ENCODE measurements at regions not wholly inside any gene's neighbourhood (a gene's known extent, or its start where the extent isn't known, plus 50 kb on each side); places are given as distances from the start of the nearest gene placed in this dataset.

DNA sequence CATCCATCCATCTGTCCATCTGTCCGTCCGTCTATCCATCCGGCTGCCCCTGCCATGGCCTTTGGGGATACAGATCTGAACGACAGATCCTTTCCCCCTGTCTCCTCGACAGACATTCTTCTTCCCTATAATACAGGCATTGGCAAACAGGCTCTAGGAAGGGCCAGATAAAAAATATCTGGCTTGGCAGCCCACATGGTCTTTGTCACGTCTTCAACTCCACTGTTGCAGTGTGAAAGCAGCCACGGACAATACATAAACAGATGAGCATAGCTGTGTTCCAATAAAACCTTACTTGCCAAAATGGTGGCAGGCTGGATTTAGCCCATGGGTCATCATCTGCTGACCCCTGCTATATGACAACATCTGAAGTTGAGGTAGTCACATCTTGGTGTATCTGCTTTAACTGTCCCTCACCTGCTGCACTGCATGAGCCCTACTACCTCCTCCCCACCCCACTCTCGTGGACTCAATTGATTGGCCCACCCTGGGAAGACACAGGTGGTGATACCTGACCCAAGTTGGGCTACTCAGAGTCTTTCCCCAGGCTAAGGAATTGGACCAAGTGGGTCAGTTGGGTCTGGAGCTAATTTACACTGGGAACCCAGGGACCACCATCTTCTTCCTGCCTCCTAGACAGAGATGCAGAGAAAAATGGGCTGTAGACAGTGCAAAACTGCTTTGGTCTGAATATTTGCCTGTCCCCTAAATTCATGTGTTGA lies 128.4 kb upstream of the SMAD3 start:
- Histone ChIP-seq H2AK5ac (ENCODE audit: low read length) (no peak overlapping the region), H3K4me3 (ENCODE audit: low read length) (no peak overlapping the region), H3K79me1 (ENCODE audit: low read length) (no peaks in the 10 kb centered on the region), H3K27ac (ENCODE audit: low read depth, low read length) (no peak overlapping the region), H3K9ac (ENCODE audit: low read length) (no peak overlapping the region), H3K79me2 (ENCODE audit: control insufficient read depth, insufficient read depth, low read length) (no peaks in the 10 kb centered on the region), H4K8ac (ENCODE audit: low read depth, low read length) (no peak overlapping the region), H3K4me2 (ENCODE audit: low read length) (no peak overlapping the region), H2BK15ac (replicated peaks; ENCODE audit: low read depth) (no peak overlapping the region), H2BK5ac (ENCODE audit: low read length) (no peak overlapping the region), H3K36me3 (ENCODE audit: control insufficient read depth, insufficient read depth, low read length) (no peaks in the 10 kb centered on the region), H2BK120ac (ENCODE audit: low read depth, low read length) (no peak overlapping the region), H3K23ac (ENCODE audit: low read length) (no peak overlapping the region), H4K5ac (ENCODE audit: low read length) (no peak overlapping the region), H3K4me1 (ENCODE audit: control insufficient read depth, low read depth, low read length) (peaks cover 6% of the 10 kb centered on the region), H3K4ac (ENCODE audit: low read depth, low read length) (no peak overlapping the region), H3K56ac (ENCODE audit: low read length) (no peak overlapping the region), H3K18ac (ENCODE audit: low read length) (no peak overlapping the region), H3K27me3 (ENCODE audit: insufficient read depth, low read length, poor library complexity) (no peaks in the 10 kb centered on the region)
- WGBS (ENCODE audit: extremely low coverage, insufficient coverage, low lambda C conversion rate) = no CpG with 5 or more reads among the region's 8 CpGs
- no peak for DNase-seq

GRCh38 chr15:66937588-66937987 lies 127.8 kb upstream of the SMAD3 start:
- Histone ChIP-seq H3K79me1 (ENCODE audit: low read length) (no peaks in the 10 kb centered on the region), H4K5ac (ENCODE audit: low read length) (no peak overlapping the region), H4K8ac (ENCODE audit: low read depth, low read length) (no peak overlapping the region), H3K79me2 (ENCODE audit: control insufficient read depth, insufficient read depth, low read length) (no peaks in the 10 kb centered on the region), H3K18ac (ENCODE audit: low read length) (no peak overlapping the region), H3K56ac (ENCODE audit: low read length) (no peak overlapping the region), H3K4me2 (ENCODE audit: low read length) (no peak overlapping the region), H2BK15ac (replicated peaks; ENCODE audit: low read depth) (no peak overlapping the region), H3K4me3 (ENCODE audit: low read length) (no peak overlapping the region), H3K9ac (ENCODE audit: low read length) (no peak overlapping the region), H3K27me3 (ENCODE audit: insufficient read depth, low read length, poor library complexity) (no peaks in the 10 kb centered on the region), H2BK5ac (ENCODE audit: low read length) (no peak overlapping the region), H3K4ac (ENCODE audit: low read depth, low read length) (no peak overlapping the region), H3K36me3 (ENCODE audit: control insufficient read depth, insufficient read depth, low read length) (no peaks in the 10 kb centered on the region), H2BK120ac (ENCODE audit: low read depth, low read length) (no peak overlapping the region), H3K27ac (ENCODE audit: low read depth, low read length) (no peak overlapping the region), H2AK5ac (ENCODE audit: low read length) (no peak overlapping the region), H3K4me1 (ENCODE audit: control insufficient read depth, low read depth, low read length) (peaks cover under 1% of the 10 kb centered on the region), H3K23ac (ENCODE audit: low read length) (no peak overlapping the region)
- WGBS (ENCODE audit: extremely low coverage, insufficient coverage, low lambda C conversion rate) = no CpG with 5 or more reads among the region's 3 CpGs
- DNase-seq = no peak

- H3K4me2 ChIP-seq (ENCODE audit: low read length) = no peak overlapping the region
- H3K27me3 ChIP-seq (ENCODE audit: insufficient read depth, low read length, poor library complexity) = no peaks in the 10 kb centered on the region
- no peaks in the 10 kb centered on the region for H3K79me1 ChIP-seq (ENCODE audit: low read length)
- no peaks in the 10 kb centered on the region for H3K79me2 ChIP-seq (ENCODE audit: control insufficient read depth, insufficient read depth, low read length)
- no peak overlapping the region for H2BK5ac ChIP-seq (ENCODE audit: low read length)
- H3K36me3 ChIP-seq (ENCODE audit: control insufficient read depth, insufficient read depth, low read length) = no peaks in the 10 kb centered on the region
- H4K8ac ChIP-seq (ENCODE audit: low read depth, low read length) = no peak overlapping the region
- no peak overlapping the region for H3K4me3 ChIP-seq (ENCODE audit: low read length)
- DNase-seq = no peak
- H3K56ac ChIP-seq (ENCODE audit: low read length) = no peak overlapping the region
- no peak overlapping the region for H2AK5ac ChIP-seq (ENCODE audit: low read length)
- H3K23ac ChIP-seq (ENCODE audit: low read length) = no peak overlapping the region
- H3K9ac ChIP-seq (ENCODE audit: low read length) = no peak overlapping the region
- no peak overlapping the region for H3K4ac ChIP-seq (ENCODE audit: low read depth, low read length)
- no peak overlapping the region for H2BK120ac ChIP-seq (ENCODE audit: low read depth, low read length)
- H2BK15ac ChIP-seq (replicated peaks; ENCODE audit: low read depth) = no peak overlapping the region
- H3K27ac ChIP-seq (ENCODE audit: low read depth, low read length) = no peak overlapping the region
- no peak overlapping the region for H4K5ac ChIP-seq (ENCODE audit: low read length)
- no CpG with 5 or more reads among the region's 3 CpGs for WGBS (ENCODE audit: extremely low coverage, insufficient coverage, low lambda C conversion rate)
- no peak overlapping the region for H3K18ac ChIP-seq (ENCODE audit: low read length)
- H3K4me1 ChIP-seq (ENCODE audit: control insufficient read depth, low read depth, low read length) = no peaks in the 10 kb centered on the region
Observed at GRCh38 chr15:66938114-66938830, 127.1 kb upstream of the SMAD3 start.

GRCh38 chr15:66939016-66939415 lies 126.4 kb upstream of the SMAD3 start:
- H3K56ac ChIP-seq (ENCODE audit: low read length) = no peak overlapping the region
- H3K27me3 ChIP-seq (ENCODE audit: insufficient read depth, low read length, poor library complexity) = no peaks in the 10 kb centered on the region
- H3K4me3 ChIP-seq (ENCODE audit: low read length) = no peak overlapping the region
- no peak overlapping the region for H3K27ac ChIP-seq (ENCODE audit: low read depth, low read length)
- no peak overlapping the region for H3K23ac ChIP-seq (ENCODE audit: low read length)
- no peaks in the 10 kb centered on the region for H3K36me3 ChIP-seq (ENCODE audit: control insufficient read depth, insufficient read depth, low read length)
- no peaks in the 10 kb centered on the region for H3K79me2 ChIP-seq (ENCODE audit: control insufficient read depth, insufficient read depth, low read length)
- DNase-seq = no peak
- no peak overlapping the region for H2BK15ac ChIP-seq (replicated peaks; ENCODE audit: low read depth)
- no peak overlapping the region for H3K4me2 ChIP-seq (ENCODE audit: low read length)
- no peak overlapping the region for H2BK120ac ChIP-seq (ENCODE audit: low read depth, low read length)
- no peaks in the 10 kb centered on the region for H3K4me1 ChIP-seq (ENCODE audit: control insufficient read depth, low read depth, low read length)
- H4K8ac ChIP-seq (ENCODE audit: low read depth, low read length) = no peak overlapping the region
- no peak overlapping the region for H3K18ac ChIP-seq (ENCODE audit: low read length)
- no peak overlapping the region for H2AK5ac ChIP-seq (ENCODE audit: low read length)
- no peak overlapping the region for H3K4ac ChIP-seq (ENCODE audit: low read depth, low read length)
- H2BK5ac ChIP-seq (ENCODE audit: low read length) = no peak overlapping the region
- H3K9ac ChIP-seq (ENCODE audit: low read length) = no peak overlapping the region
- no peaks in the 10 kb centered on the region for H3K79me1 ChIP-seq (ENCODE audit: low read length)
- whole genome bisulfite sequencing (ENCODE audit: extremely low coverage, insufficient coverage, low lambda C conversion rate) = no CpG with 5 or more reads among the region's 3 CpGs
- H4K5ac ChIP-seq (ENCODE audit: low read length) = no peak overlapping the region

- Histone ChIP-seq H3K36me3 (ENCODE audit: control insufficient read depth, insufficient read depth, low read length) (no peaks in the 10 kb centered on the region), H3K18ac (ENCODE audit: low read length) (no peak overlapping the region), H2BK120ac (ENCODE audit: low read depth, low read length) (no peak overlapping the region), H3K23ac (ENCODE audit: low read length) (no peak overlapping the region), H3K4me2 (ENCODE audit: low read length) (no peak overlapping the region), H3K79me2 (ENCODE audit: control insufficient read depth, insufficient read depth, low read length) (no peaks in the 10 kb centered on the region), H4K8ac (ENCODE audit: low read depth, low read length) (no peak overlapping the region), H4K5ac (ENCODE audit: low read length) (no peak overlapping the region), H3K27me3 (ENCODE audit: insufficient read depth, low read length, poor library complexity) (no peaks in the 10 kb centered on the region), H3K9ac (ENCODE audit: low read length) (no peak overlapping the region), H3K4me3 (ENCODE audit: low read length) (no peak overlapping the region), H3K4ac (ENCODE audit: low read depth, low read length) (no peak overlapping the region), H3K27ac (ENCODE audit: low read depth, low read length) (no peak overlapping the region), H3K56ac (ENCODE audit: low read length) (no peak overlapping the region), H2AK5ac (ENCODE audit: low read length) (no peak overlapping the region), H3K79me1 (ENCODE audit: low read length) (no peaks in the 10 kb centered on the region), H2BK15ac (replicated peaks; ENCODE audit: low read depth) (no peak overlapping the region), H2BK5ac (ENCODE audit: low read length) (no peak overlapping the region), H3K4me1 (ENCODE audit: control insufficient read depth, low read depth, low read length) (no peaks in the 10 kb centered on the region)
- no peak for DNase-seq
- no CpG with 5 or more reads among the region's 8 CpGs for WGBS (ENCODE audit: extremely low coverage, insufficient coverage, low lambda C conversion rate)
Observed at GRCh38 chr15:66939451-66940023, 125.9 kb upstream of the SMAD3 start.
